Activated T-helper 1 cell treated with anti-CD3 and anti-CD28 coated beads, Interleukin-12 subunit alpha, Interleukin-12 subunit beta, Interleukin-2, Interleukin-4 antibody, amounts not matched to agents 30 ng/mL and 10 ng/mL and 1 ng/mL, durations not matched to agents 14 hours and 24 hours and 36 hours (primary cell): ENCODE measurements at regions not wholly inside any gene's neighbourhood (a gene's known extent, or its start where the extent isn't known, plus 50 kb on each side); places are given as distances from the start of the nearest gene placed in this dataset.

Experiments
- DNase-seq: peaks from one replicate; pipeline ENCODE4 v3.0.0; 2021; ENCODE audit warnings: low spot score
- H3K27ac Mint-ChIP-seq: one replicate; pipeline ENCODE4 v1.8.0; 2021; ENCODE audit warnings: mild to moderate bottlenecking, mixed read lengths
- H3K27me3 Mint-ChIP-seq: one replicate; pipeline ENCODE4 v1.8.0; 2022; ENCODE audit warnings: mild to moderate bottlenecking, moderate library complexity, mixed read lengths; ENCODE audit not compliant: insufficient read depth
- H3K36me3 Mint-ChIP-seq: one replicate; pipeline ENCODE4 v1.8.0; 2021; ENCODE audit warnings: low read depth, mixed read lengths
- H3K4me1 Mint-ChIP-seq: one replicate; pipeline ENCODE4 v1.8.0; 2021; ENCODE audit warnings: low read depth, mixed read lengths
- H3K4me3 Mint-ChIP-seq: one replicate; pipeline ENCODE4 v1.8.0; 2021; ENCODE audit warnings: mild to moderate bottlenecking, moderate library complexity, mixed read lengths
- H3K9me3 Mint-ChIP-seq: one replicate; pipeline ENCODE4 v1.8.0; 2021; ENCODE audit warnings: mixed read lengths
- intact Hi-C: fragments of 100-400 bp; cut with micrococcal nuclease; formaldehyde crosslinking; loops from one replicate; pipeline ENCODE4 v1.15.1; 2024

DNA sequence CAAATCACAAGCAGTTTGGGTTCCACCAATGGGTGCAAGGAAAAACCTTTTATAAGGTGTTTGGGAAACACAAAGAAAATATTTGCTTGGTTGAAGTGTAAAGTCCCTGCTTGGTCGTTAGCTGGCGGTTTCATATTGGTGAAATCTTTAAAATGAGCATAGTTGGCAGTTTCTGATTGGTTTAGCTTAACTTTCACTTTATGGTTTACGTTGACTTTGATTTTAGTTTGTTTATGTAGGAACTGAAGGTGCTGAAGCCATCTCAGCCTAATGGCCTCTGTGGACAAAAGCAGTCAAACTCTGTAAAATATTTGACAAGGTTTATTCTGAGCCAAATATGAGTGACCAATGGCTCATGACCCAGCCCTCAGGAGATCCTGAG lies 76.6 kb upstream of the PPM1J start:
- Mint-ChIP-seq H3K27ac (no peak overlapping the region), H3K27me3 (peaks cover 1% of the 10 kb centered on the region), H3K4me1 (peaks cover 7% of the 10 kb centered on the region), H3K36me3 (no peaks in the 10 kb centered on the region), H3K4me3 (no peak overlapping the region), H3K9me3 (no peaks in the 10 kb centered on the region)
- no peak for DNase-seq
- intact Hi-C loops: no loop called here

DNA sequence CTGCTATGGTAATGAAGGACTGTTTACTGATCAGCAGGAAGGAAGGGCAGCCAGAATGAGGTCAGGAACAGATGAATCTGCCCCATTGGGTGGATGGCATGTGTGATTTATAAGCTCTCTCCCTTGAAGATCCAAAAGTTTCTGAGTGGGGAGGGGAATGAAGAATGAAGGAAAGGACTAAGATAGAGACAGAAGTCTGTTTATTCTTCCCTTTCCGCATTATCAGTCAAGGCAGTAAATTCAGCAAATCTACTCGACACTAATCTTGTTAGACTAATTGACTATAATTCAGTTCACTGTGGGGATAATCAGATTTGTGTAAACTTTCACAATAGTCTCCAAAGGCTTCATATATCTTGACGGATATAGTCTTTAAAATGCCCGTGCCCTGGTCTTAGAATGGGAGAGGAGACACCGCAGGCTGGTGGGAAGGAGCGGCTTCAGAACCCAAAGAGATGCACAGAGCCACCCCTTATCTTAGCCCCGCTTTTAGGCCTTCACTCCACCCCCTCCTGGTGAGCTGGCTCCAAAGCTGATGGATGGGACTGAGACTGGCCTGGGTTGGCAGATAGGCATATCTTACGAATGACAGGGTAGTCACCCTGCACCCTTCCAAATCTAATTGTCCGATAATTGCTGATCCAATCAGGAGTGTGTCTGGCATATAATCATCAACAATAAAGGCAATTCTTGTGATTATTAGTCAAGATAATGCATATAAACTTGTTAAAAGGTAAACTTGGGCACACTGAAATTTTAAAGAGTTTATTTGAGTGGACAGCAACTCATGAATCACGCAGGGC lies 76.0 kb upstream of the PPM1J start:
- H3K27me3 Mint-ChIP-seq: peaks cover 1% of the 10 kb centered on the region

DNA sequence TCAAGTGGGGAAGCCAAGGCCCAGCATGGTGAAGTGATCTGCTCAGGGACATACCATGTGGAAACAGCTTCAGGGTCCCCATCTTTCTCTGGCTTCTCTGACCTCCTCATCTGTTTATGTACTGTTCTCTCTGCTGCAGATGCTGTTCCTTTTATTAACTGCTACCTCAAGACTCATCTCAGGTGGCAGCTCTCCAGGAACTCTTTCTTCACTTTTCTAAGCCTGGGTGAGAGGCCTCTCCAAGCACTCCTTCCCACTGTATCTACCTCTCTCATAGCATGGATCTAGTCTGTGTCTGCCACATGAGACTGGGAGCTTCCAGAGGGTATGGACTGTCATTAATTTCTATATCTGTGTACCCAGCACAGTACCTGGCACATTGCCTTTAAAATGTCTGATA lies 73.4 kb upstream of the PPM1J start:
- no peaks in the 10 kb centered on the region for H3K36me3 Mint-ChIP-seq

More for the DNA sequence above, 76.0 kb upstream of the PPM1J start:
- no peak for DNase-seq
- no peaks in the 10 kb centered on the region for H3K9me3 Mint-ChIP-seq
- peaks cover 6% of the 10 kb centered on the region for H3K4me1 Mint-ChIP-seq
- H3K36me3 Mint-ChIP-seq: no peaks in the 10 kb centered on the region
- H3K27ac Mint-ChIP-seq: no peak overlapping the region
- no peak overlapping the region for H3K4me3 Mint-ChIP-seq
- intact Hi-C loops: no loop called here

DNA sequence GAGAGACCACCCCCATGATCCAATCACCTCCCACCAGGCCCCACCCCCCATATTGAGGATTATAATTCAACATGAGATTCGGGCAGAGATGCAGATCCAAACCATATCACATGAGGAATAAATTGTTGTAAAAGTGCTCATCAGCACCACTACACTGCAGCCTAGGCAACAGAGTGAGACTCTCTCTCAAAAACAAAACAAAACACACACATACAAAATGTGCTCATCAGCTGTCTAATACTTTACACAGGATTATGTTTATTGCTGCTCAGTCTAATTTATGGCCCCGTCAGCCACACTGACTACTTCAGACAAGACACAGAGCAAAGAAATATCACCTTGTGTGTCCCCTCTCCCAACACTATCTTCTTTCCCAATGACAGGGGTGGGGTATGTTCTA lies 72.9 kb upstream of the PPM1J start:
- H3K9me3 Mint-ChIP-seq: no peaks in the 10 kb centered on the region
- no peak for DNase-seq
- no peak overlapping the region for H3K4me3 Mint-ChIP-seq
- H3K36me3 Mint-ChIP-seq: no peaks in the 10 kb centered on the region
- H3K4me1 Mint-ChIP-seq: no peaks in the 10 kb centered on the region
- intact Hi-C loops: no loop called here
- peaks cover 1% of the 10 kb centered on the region for H3K27me3 Mint-ChIP-seq
- no peak overlapping the region for H3K27ac Mint-ChIP-seq

More for the DNA sequence above, 73.4 kb upstream of the PPM1J start:
- intact Hi-C loops: no loop called here
- no peak overlapping the region for H3K4me3 Mint-ChIP-seq
- no peaks in the 10 kb centered on the region for H3K4me1 Mint-ChIP-seq
- H3K27ac Mint-ChIP-seq: no peak overlapping the region
- DNase-seq: no peak
- no peaks in the 10 kb centered on the region for H3K9me3 Mint-ChIP-seq
- H3K27me3 Mint-ChIP-seq: peaks cover 1% of the 10 kb centered on the region

DNA sequence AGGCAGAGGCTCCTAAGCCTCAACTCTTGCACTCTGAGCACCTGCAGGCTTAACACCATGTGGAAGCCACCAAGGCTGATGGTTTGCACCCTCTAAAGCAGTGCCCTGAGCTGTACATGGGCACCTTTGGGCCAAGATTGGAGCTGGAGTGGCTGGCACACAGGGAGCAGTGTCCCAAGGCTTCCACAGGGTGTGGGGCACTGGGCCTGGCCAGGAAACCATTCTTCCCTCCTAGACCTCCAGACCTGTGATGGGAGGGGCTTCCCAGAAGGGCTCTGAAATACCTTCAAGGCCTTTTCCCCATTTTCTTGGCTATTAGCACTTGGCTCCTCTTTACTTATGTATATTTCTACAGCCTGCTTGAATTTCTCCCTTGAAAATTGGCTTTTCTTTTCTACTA lies 67.9 kb upstream of the PPM1J start:
- Mint-ChIP-seq H3K9me3 (no peaks in the 10 kb centered on the region), H3K27me3 (peaks cover 3% of the 10 kb centered on the region), H3K27ac (no peak overlapping the region), H3K36me3 (no peaks in the 10 kb centered on the region), H3K4me3 (no peak overlapping the region), H3K4me1 (no peaks in the 10 kb centered on the region)
- DNase-seq: no peak
- intact Hi-C loops: no loop called here

DNA sequence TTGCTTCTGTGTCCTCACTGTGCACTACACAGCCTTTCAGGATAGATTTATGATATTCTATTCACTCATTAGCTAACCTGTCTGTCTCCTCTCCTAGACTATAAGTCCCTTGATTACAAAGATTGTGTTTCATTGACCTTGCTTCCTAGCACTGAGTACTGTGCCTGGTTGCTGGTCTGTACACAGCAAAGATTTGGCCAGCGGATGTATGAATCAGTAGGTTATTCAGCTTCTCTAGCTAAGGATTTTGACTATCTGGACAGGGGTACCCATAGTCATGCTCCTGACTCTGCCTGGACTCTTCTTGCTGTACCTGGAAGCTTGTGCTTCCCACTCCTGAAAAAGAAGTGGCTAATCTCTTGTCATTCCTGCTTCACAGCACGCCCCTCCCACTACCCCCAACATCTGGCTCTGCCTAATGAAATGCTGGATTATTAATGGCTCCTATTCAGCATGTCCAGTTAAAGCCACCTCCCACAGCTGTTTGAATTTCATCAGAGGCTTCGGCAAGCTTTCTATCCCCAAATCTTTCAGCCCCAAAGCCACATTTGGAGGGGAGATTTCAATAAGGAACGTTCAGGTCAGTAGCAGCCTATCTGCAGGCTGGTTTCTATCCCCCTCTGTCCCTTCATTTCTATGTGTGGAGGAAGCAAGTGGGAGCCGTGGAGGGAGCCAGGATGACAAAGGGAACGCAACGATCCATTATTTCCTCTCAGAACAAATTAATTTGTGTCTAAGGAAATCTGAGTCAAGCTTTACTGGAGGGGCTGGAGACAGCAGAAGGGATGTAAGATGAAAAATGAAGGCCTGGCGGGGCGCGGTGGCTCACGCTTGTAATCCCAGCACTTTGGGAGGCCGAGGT lies 64.8 kb upstream of the PPM1J start:
- Mint-ChIP-seq H3K4me3 (no peak overlapping the region), H3K9me3 (no peaks in the 10 kb centered on the region), H3K27ac (no peak overlapping the region), H3K36me3 (no peaks in the 10 kb centered on the region), H3K4me1 (no peaks in the 10 kb centered on the region), H3K27me3 (peaks cover 1% of the 10 kb centered on the region)
- DNase-seq: no peak
- intact Hi-C loops: no loop called here

DNA sequence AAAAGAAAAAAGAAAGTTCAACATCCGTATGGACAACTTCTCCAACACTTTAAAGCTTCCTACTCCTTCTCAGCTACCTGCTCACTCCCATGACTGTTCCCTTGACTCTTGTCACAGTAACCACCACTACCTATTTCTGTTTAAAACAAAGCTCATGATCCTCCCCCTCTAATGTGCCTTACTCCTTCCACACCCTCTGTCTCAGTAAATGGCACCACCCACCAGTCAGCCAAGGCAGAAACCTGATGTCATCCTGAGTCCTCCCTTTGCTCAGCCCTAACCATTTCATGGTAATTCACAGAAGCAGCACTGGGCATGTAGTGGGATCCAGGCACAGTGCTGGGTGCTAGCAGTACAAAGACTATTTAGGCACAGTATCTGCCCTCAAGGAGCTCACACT lies 63.0 kb upstream of the PPM1J start:
- no peak for DNase-seq
- Mint-ChIP-seq H3K9me3 (no peaks in the 10 kb centered on the region), H3K4me1 (no peaks in the 10 kb centered on the region), H3K36me3 (no peaks in the 10 kb centered on the region), H3K27ac (no peak overlapping the region), H3K27me3 (peaks cover 1% of the 10 kb centered on the region), H3K4me3 (no peak overlapping the region)
- intact Hi-C loops: no loop called here

DNA sequence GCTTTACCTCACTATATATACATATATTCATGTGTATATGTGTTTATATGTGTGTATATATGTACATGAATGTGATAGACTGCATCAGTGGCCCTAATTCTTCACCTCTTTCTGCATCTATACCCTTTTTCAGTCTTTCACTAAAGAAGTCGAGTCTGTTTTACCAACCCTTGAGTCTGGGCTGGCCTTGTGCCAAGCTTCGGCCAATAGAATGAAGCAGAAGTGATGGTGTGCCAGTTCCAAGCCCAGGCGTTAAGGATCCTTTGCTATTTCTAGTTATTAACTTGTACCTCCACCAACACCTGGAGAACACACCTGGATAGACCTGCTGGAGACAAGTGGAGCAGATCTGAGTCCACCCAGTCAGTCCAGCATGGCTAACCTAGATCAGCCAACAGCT lies 61.6 kb upstream of the PPM1J start:
- Mint-ChIP-seq H3K27me3 (peaks cover 4% of the 10 kb centered on the region), H3K4me3 (no peak overlapping the region), H3K27ac (no peak overlapping the region), H3K36me3 (no peaks in the 10 kb centered on the region), H3K9me3 (no peaks in the 10 kb centered on the region), H3K4me1 (no peaks in the 10 kb centered on the region)
- DNase-seq: no peak
- intact Hi-C loops: no loop called here

DNA sequence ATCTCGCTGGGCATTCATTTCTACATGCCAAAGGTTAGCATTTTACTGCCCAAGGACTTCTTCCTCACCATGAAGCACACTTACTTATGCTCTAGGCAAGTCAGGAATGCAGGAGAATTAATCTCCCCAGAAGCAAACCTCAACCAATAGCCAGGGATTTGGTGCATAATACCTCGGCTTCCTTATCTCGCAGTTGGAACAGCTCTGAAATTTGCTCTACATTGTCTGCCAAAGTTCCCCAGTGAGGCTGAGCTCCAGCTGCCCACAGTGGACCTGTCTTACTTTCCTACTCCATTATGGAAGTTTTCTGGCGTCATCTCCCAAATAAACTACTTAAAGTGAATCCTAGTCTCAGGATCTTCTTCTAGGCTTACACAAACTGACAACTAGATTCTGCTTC lies 57.6 kb upstream of the PPM1J start:
- no peaks in the 10 kb centered on the region for H3K9me3 Mint-ChIP-seq
- H3K36me3 Mint-ChIP-seq: no peaks in the 10 kb centered on the region
- H3K27ac Mint-ChIP-seq: no peak overlapping the region
- DNase-seq: no peak
- peaks cover 15% of the 10 kb centered on the region for H3K27me3 Mint-ChIP-seq
- no peaks in the 10 kb centered on the region for H3K4me1 Mint-ChIP-seq
- intact Hi-C loops: no loop called here
- H3K4me3 Mint-ChIP-seq: no peak overlapping the region

DNA sequence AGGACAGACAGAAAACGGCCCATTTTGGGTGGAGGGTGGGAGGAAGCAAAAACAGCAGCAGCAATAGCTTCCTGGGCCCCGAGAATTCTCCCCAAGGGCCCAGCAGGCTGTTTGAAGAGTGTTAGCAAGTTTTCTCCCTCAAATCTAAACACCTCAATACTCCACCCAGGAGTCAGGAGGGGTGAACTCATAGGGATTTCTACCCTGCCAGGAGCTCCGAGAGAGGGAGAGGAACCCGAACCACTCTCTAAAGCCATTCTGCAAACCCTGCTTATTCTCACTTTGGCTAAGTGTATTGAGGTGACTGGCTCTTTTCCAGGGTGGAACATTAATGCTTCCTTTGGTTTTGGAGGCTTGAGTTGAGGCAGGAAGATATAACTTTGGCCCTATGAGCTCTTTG lies 55.6 kb upstream of the PPM1J start:
- Mint-ChIP-seq H3K27me3 (peaks cover 15% of the 10 kb centered on the region), H3K4me1 (no peaks in the 10 kb centered on the region), H3K36me3 (no peaks in the 10 kb centered on the region), H3K4me3 (no peak overlapping the region), H3K9me3 (no peaks in the 10 kb centered on the region), H3K27ac (no peak overlapping the region)
- no peak for DNase-seq
- intact Hi-C loops: no loop called here

DNA sequence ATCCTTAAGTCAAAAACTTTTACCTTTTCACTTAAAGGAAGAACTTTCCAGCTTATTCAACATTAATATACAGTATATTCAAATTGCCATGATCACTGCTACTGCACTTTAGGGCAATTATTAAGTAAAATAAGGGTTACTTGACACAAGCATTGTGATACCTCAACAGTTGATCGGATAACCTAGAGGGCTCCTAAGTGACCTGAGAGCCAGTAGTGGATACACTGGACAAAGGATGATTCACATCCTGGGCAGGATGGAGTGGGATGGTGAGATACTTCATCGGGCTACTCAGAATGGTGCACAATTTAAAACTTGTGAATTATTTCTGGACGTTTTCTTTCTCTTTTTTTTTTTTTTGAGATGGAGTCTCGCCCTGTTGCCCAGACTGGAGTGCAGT lies 54.5 kb upstream of the PPM1J start:
- Mint-ChIP-seq H3K27ac (no peak overlapping the region), H3K9me3 (no peaks in the 10 kb centered on the region), H3K36me3 (no peaks in the 10 kb centered on the region), H3K27me3 (peaks cover 15% of the 10 kb centered on the region), H3K4me3 (no peak overlapping the region), H3K4me1 (no peaks in the 10 kb centered on the region)
- intact Hi-C loops: no loop called here
- DNase-seq: no peak

DNA sequence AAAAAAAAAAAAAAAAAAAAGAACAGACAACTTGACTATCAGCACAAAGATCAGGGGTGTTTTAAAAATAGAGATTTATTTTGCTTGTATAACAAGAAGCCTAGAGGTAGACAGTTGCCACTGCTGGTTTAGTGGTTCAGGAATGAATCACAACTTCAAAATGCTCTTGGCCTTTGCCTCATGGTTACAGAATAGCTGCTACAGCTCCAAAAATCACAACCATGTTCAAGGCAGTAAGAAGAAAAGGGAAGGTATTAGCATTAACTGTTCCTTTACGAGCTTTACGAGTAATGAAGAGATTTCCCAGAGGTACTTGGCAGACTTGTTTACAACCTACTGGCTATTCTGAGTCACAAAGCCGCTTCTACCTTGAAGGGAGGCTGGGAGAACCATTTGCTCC lies 52.5 kb upstream of the PPM1J start:
- peaks cover 14% of the 10 kb centered on the region for H3K27me3 Mint-ChIP-seq
- H3K9me3 Mint-ChIP-seq: no peaks in the 10 kb centered on the region
- intact Hi-C loops: no loop called here
- H3K4me3 Mint-ChIP-seq: no peak overlapping the region
- H3K36me3 Mint-ChIP-seq: no peaks in the 10 kb centered on the region
- H3K27ac Mint-ChIP-seq: no peak overlapping the region
- no peak for DNase-seq
- no peaks in the 10 kb centered on the region for H3K4me1 Mint-ChIP-seq
